OCI-LY1 (cell line): ENCODE measurements at regions not wholly inside any gene's neighbourhood (a gene's known extent, or its start where the extent isn't known, plus 50 kb on each side); places are given as distances from the start of the nearest gene placed in this dataset.

Experiments used
- CTCF ChIP-seq: fragments of 200-600 bp; sonication (generic), shearing (Covaris generic); IDR thresholded peaks from 2 replicates; pipeline ENCODE4 v1.5.1; 2017; ENCODE audit warnings: mild to moderate bottlenecking, antibody characterized with exemption, low read length, moderate library complexity, mixed read lengths
- EZH2 ChIP-seq: fragments of 200-600 bp; sonication (generic), shearing (Covaris generic); IDR thresholded peaks from 2 replicates; pipeline ENCODE4 v1.8.0; 2017; ENCODE audit warnings: borderline replicate concordance, mixed run types, mild to moderate bottlenecking, antibody characterized with exemption, low read length, moderate library complexity, mixed read lengths

GRCh38 chr11:123362941-123363340 lies 67.1 kb upstream of the GRAMD1B start:
- TF ChIP-seq CTCF (no peak), EZH2 (no peak)
